HuH-7.5 (cell line): ENCODE measurements at regions not wholly inside any gene's neighbourhood (a gene's known extent, or its start where the extent isn't known, plus 50 kb on each side); places are given as distances from the start of the nearest gene placed in this dataset.
"Not testable (repeated sequence)": the region's sequence is repeated elsewhere in the genome, so short reads cannot be mapped to it uniquely, and the experiment has no call there.

Source experiments
- DNase-seq: peaks from one replicate; pipeline ENCODE4 v3.0.0; 2011; ENCODE audit warnings: low spot score

DNA sequence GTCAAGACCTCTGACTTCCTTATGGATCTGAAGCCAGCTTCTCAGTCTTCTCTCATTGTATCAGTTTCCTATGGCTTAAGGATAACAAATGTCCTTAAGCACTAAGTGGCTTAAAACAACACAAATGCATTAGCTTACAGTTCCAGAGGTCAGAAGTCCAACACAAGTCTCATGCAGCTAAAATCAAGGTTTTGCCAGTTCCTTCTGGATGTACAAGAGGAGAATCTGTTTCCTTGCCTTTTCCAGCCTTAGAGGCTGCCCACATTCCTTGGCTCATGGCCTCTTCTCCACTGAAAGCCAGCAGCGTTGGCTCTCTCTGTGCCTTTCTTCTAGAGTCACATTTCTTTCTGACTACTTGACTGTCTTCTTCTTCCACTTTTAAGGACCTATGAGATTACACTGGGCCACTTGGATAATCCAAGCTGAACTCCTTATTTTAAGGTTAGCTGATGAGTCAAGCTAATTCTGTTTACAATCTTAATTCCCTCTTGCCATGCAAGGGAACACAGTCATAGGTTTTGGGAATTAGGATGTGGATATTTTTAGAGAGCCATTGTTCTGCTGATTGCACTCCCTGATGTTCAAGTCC is 179.0 kb downstream of the BCAS1 start:
- no peak for DNase-seq

DNA sequence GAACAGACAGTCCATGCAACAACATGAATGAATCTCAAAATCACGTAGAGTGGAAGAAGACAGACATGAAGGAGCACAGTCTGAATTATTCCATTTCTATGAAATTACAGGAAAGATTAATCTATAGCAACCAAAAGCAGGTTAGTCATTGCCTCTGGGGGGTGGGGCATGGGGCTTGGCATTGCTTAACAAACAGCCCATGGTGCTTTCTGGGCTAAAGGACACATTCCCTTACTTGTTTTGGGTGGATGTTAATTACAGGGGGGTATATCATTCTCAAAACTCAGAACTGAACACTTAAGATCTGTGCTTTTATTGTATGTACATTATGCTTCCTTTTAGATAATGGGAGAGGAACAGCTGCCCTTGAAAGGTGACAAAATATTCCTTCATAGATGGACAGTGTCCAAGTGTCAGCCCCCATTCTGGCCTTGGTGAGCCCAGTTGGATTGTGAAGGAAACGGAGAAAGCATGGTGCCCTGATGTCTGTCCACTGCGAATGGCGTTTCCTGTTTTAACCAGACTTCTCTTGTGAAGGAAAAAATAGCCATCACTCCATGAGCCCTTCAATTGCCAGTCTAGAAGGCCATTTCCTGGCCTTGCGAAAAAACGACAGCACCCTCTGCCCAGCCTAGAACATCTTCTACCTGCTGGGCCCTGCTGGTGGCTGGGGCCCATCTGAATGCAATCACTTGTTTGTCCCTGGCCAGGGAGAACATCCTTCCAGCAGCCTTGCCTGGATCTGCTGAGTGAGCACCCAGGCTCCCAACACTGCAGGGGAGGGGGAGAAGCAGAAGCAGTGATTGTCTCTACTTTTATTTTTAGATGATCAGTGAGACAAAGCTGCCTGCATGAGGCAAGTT is 179.7 kb downstream of the BCAS1 start:
- no peak for DNase-seq

DNA sequence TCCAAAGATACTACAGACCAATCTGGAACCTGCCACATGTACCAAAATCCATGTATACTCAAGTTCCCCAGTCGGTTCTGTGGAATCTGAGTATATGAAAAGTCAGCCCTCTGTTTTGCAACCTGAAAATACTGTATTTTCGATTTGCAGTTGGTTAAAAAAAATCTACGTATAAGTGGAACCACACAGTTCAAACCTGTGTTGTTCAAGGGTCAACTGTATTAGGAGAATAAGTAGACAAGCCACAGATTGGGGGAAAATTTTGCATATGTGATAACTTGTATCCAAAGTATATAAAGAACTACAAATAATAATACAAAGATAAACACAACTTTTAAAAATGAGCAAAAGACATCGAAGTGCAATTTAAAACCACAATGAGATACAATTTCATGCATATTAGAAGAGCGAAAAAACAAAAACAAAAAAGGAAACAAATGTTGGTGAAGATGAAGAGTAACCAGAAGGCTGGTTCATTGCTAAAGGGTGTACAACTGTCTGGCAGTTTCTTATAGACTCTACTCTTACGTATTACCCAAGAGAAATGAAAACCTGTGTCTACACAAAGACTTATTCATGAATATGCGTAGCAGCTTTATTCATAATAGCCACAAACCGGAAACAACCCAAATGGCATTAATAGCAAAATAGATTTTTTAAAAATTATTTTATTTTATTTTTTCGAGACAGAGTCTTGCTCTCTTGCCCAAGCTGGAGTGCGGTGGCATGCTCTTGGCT is 180.8 kb downstream of the BCAS1 start:
- DNase-seq = no peak

GRCh38 chr20:53888951-53889350 is 181.4 kb downstream of the BCAS1 start:
- no peak for DNase-seq

DNA sequence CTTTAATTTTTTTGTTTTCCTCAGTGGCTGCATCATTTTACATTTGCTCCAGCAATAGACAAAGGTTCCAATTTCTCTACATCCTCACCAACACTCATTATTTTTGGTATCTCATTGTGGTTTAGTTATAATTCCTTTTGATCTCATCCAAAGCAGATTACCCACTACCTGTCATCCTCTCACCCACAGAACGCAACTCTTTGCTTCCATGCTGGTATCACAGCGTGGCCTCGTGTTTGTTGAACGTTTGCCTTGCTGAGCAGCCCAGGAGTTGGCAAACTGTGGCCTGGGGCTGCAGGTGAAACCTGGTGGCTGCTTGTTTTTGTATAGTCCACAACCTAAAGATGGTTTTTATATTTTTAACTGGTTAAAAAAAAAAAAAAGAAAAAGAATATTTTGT is 181.9 kb downstream of the BCAS1 start:
- DNase-seq = no peak

GRCh38 chr20:53887973-53888372 is 182.4 kb downstream of the BCAS1 start:
- no peak for DNase-seq

DNA sequence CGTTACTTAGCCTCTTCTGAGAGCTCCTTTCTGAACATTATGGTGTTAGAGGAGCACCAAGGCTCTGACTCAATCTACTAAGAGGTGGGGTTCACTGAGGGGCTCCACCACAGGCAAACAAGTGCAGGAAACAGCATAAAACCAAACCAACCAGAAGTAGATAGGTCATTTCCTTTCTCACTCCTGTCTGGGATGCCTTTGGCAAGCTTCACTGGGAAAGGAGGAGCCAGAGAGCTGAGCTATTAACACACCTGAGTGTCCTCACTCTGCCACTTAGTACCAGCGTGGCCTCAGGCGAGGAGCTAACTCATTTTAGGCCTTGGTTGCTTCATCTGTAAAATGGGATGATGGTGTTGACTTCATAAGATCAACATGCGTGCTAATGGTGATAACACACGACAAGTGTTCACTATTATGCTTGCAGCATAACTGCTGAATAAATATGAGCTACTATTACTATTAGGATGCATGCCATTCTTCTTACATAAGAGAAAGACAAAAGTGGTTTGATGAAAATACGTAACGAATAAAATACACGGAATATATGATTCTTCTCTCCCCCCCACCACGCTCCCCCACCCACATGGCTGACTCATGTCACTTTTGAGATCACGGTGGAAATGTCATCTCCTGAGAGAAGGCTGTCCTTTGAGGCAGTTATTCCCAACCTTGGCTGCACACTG is 185.4 kb downstream of the BCAS1 start:
- DNase-seq = no peak

DNA sequence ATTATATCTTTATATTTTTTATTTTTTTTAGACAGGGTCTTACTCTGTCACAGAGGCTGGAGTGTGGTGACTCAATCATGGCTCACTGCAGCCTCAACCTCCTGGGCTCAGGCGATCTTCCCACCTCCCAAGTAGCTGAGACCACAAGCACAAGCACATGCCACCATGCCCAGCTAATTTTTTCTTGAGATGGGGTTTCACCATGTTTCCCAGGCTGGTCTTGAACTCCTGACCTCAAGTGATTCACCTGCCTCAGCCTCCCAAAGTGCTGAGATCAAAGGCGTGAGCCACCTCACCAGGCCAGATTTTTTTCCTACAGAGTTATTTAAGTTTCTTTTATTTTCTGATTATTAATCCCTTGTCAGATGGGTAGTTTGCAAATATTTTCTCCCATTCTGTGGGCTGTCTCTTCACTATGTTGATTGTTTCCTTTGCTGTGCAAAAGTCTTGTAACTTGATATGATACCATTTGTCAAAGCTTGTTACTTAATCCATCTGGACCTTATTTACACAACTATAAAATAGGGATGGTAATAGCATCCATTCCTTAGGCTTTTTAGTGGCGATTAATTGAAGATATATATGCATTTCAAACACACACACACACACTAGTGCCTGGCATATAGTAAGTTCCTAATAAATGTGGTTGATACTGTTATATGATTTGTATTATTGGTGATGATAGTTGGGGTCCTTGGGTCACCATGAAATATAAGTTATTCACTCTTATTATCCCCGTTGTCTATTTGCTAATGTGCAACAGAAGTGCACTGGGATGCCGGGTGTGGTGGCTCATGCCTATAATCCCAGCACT is 187.1 kb downstream of the BCAS1 start:
- no peak for DNase-seq

DNA sequence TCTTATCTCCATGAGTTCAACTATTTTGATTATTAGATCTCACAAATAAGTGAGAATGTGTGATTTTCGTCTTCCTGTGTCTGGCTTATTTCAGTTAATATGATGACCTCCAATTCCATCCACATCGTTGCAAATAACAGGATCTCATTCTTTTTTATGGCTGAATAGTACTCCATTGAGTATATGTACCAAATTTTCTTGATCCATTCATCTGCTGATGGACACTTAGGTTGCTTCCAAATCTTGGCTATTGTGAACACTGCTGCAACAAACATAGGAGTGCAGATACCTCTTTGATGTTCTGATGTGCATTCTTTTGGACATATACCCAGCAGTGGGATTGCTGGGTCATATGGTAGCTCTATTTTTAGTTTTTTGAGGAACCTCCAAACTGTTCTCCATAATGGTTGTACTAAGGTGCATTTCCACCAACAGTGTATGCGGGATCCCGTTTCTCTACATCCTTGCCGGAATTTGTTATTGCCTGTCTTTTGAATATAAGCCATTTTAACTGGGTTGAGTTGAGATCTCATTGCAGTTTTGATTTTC is 187.9 kb downstream of the BCAS1 start:
- not testable (repeated sequence) for DNase-seq

- no peak for DNase-seq
Measured at GRCh38 chr20:53881362-53881761, 189.0 kb downstream of the BCAS1 start.

- no peak for DNase-seq
Measured at GRCh38 chr20:53880108-53880641, 190.2 kb downstream of the BCAS1 start.

DNA sequence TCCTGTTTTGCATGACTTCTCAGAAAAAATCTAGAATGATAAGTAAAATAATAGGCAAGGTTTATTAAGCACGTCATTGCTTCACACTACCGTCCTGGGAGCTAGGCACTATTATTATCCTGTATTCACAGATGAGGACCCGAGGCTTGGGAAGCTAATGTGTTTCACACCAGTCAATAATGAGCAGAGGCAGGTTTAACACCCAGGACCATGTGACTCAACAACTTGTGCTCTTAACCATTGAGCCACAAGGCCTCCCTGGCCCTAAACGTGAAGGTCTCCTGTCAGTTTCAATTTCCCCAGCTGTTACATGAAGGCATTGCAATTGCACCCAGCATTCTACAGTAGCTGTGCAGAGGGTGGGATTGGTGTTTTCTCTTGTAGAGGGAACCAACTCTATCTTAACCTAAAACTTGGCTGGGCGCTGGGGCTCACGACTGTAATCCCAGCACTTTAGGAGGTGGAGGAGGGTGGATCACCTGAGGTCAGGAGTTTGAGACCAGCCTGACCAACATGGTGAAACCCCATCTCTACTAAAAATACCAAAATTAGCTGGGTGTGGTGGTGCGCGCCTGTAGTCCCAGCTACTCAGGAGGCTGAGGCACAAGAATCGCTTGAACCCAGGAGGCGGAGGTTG is 191.2 kb downstream of the BCAS1 start:
- DNase-seq = no peak

GRCh38 chr20:53878262-53879047 is 191.9 kb downstream of the BCAS1 start:
- no peak for DNase-seq

- DNase-seq = no peak
Measured at GRCh38 chr20:53876956-53877355, 193.4 kb downstream of the BCAS1 start.

GRCh38 chr20:53876470-53876869 is 193.9 kb downstream of the BCAS1 start:
- DNase-seq = no peak

- no peak for DNase-seq
Measured at GRCh38 chr20:53875452-53875851, 194.9 kb downstream of the BCAS1 start.

DNA sequence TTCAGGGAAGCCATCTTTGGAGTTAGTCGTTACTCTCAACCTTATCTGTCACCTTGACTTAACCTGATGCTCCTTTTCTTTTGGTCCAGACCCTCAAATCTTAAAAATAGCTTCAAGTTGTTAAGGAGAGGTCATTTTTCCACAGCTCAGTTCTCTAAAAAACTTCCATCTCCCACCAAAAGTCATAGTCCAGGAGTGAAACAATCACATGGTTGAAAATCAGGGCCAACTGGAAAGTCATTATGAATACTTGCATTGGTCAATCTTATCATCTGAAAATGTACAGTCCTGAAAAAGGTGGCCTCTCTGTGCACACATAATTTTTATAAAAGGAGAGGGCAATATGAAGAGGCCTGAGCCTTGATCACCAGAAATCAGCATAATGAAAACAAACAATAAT is 195.7 kb downstream of the BCAS1 start:
- DNase-seq = no peak

- DNase-seq = no peak
Measured at GRCh38 chr20:53874104-53874503, 196.3 kb downstream of the BCAS1 start.

GRCh38 chr20:53873230-53873604 is 197.2 kb downstream of the BCAS1 start:
- no peak for DNase-seq
